ENCODE measurements at regions not wholly inside any gene's neighbourhood (a gene's known extent, or its start where the extent isn't known, plus 50 kb on each side); places are given as distances from the start of the nearest gene placed in this dataset.

DNA sequence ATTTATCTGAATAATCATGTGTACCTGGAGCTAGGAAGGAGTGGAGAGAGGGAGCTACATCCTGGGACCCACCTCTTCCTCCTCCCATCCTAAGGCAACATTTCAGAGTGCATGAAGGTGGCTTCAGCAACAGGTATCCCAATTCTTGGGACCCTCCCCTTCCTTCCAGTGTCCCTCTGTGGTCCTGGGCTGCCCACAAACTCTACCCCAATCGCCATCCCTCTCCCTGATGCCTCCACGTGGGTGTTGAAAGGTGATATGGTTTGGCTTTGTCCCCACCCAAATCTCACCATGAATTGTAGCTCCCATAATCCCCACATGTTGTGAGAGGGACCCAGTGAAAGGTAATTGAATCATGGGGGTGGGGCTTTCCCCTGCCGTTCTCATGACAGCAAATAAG, 121.4 kb downstream of the MED10 start:
- FAIRE-seq = no peak
- Histone ChIP-seq H3K9ac (ENCODE audit: low read length in 3 of 3) (no peak overlapping the region), H3K27me3 (ENCODE audit: control insufficient read depth, insufficient read depth, low read length) (no peaks in the 10 kb centered on the region), H3K27ac (ENCODE audit: low read depth in 2 of 2, low read length in 2 of 2) (no peak overlapping the region), H3K4me3 (ENCODE audit: low read length in 3 of 3) (no peak overlapping the region), H3K9me3 (ENCODE audit: control insufficient read depth in 2 of 3, insufficient read depth in 1 of 3, low read length in 3 of 3) (no peaks in the 10 kb centered on the region), H3K4me1 (ENCODE audit: control insufficient read depth in 2 of 3, insufficient read depth in 2 of 3, low read depth in 1 of 3, low read length in 3 of 3) (no peaks in the 10 kb centered on the region), H3K36me3 (ENCODE audit: control insufficient read depth in 2 of 3, insufficient read depth in 3 of 3, low read length in 3 of 3) (no peaks in the 10 kb centered on the region)
- intact Hi-C loops (cut with DNase I) = no loop called here
- TF ChIP-seq, protein P1, sequence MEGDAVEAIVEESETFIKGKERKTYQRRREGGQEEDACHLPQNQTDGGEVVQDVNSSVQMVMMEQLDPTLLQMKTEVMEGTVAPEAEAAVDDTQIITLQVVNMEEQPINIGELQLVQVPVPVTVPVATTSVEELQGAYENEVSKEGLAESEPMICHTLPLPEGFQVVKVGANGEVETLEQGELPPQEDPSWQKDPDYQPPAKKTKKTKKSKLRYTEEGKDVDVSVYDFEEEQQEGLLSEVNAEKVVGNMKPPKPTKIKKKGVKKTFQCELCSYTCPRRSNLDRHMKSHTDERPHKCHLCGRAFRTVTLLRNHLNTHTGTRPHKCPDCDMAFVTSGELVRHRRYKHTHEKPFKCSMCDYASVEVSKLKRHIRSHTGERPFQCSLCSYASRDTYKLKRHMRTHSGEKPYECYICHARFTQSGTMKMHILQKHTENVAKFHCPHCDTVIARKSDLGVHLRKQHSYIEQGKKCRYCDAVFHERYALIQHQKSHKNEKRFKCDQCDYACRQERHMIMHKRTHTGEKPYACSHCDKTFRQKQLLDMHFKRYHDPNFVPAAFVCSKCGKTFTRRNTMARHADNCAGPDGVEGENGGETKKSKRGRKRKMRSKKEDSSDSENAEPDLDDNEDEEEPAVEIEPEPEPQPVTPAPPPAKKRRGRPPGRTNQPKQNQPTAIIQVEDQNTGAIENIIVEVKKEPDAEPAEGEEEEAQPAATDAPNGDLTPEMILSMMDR (IDR thresholded peaks at IDR 0.05; ENCODE audit: borderline replicate concordance, extremely low read depth, insufficient read depth) = no peak
- no peak for DNase-seq

DNA sequence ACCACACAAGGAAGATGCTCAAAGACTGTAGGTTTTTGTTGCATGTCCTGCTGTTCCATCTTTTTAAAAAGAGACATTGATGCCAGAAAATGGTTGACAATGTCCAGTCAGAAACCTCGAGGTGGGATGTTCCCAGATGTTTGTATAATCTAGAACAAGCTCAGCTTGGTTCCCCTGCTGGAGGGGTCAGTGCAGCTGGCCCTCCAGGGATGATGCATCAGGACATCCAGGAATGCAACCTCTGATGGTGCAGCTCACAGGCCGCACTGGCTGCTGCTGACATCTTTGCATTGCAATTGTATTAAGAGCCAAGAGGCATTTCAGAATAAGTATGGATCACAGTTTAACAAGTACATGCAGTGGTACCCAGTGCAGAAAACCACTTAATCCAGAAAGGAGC, 122.4 kb downstream of the MED10 start:
- DNase-seq (no peak), FAIRE-seq (no peak)
- H3K36me3 ChIP-seq (ENCODE audit: control insufficient read depth in 2 of 3, insufficient read depth in 3 of 3, low read length in 3 of 3) = no peaks in the 10 kb centered on the region
- no peaks in the 10 kb centered on the region for H3K9me3 ChIP-seq (ENCODE audit: control insufficient read depth in 2 of 3, insufficient read depth in 1 of 3, low read length in 3 of 3)
- H3K27me3 ChIP-seq (ENCODE audit: control insufficient read depth, insufficient read depth, low read length) = no peaks in the 10 kb centered on the region
- TF ChIP-seq, protein P1 (IDR thresholded peaks at IDR 0.05; ENCODE audit: borderline replicate concordance, extremely low read depth, insufficient read depth) = no peak
- intact Hi-C loops (cut with DNase I) = no loop called here
- H3K4me1 ChIP-seq (ENCODE audit: control insufficient read depth in 2 of 3, insufficient read depth in 2 of 3, low read depth in 1 of 3, low read length in 3 of 3) = no peaks in the 10 kb centered on the region
- no peak overlapping the region for H3K4me3 ChIP-seq (ENCODE audit: low read length in 3 of 3)
- H3K27ac ChIP-seq (ENCODE audit: low read depth in 2 of 2, low read length in 2 of 2) = no peak overlapping the region
- H3K9ac ChIP-seq (ENCODE audit: low read length in 3 of 3) = no peak overlapping the region

DNA sequence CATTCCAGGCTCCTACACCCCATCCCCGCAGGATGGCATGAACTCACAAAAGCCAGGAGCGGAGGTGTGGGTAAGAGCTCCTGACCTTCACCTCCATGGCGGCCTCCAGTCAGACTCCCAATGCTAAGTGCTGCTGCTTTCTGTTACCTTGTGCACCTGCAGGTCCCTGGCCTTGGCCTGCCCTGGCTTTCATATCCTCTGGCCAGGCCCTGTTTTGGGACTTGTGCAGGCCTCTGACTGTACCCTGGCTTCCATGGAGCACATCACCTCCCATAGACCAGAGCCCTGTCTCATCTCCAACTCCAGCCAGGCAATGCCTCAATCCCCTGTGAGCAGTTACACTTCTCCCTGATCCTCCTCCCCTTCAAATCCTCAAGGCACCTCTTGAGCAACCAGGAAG, 124.5 kb downstream of the MED10 start:
- H3K36me3 ChIP-seq (ENCODE audit: control insufficient read depth in 2 of 3, insufficient read depth in 3 of 3, low read length in 3 of 3) = no peaks in the 10 kb centered on the region
- no peak for FAIRE-seq

DNA sequence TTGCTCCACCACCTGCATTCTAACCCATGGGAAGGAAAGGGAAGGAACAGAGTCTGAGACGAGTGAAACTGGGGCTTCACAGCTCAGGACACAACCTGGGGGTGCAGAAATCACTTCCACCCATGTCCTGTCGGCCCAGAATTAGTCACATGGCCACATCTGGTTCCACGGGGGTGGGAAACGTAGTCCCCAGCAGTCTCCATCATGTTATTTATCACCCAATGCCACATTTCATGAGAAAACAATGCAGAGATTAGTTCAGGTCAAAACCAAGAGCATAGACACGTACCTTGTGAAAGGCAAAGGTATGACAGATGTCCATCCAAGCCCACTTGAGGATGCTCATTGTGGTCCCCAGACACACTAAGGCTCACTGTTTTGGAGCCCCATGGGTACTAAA, 125.1 kb downstream of the MED10 start:
- H3K4me1 ChIP-seq (ENCODE audit: control insufficient read depth in 2 of 3, insufficient read depth in 2 of 3, low read depth in 1 of 3, low read length in 3 of 3) = no peaks in the 10 kb centered on the region
- no peak overlapping the region for H3K9ac ChIP-seq (ENCODE audit: low read length in 3 of 3)
- TF ChIP-seq, protein P1 (IDR thresholded peaks at IDR 0.05; ENCODE audit: borderline replicate concordance, extremely low read depth, insufficient read depth) = no peak
- no peak overlapping the region for H3K27ac ChIP-seq (ENCODE audit: low read depth in 2 of 2, low read length in 2 of 2)
- no peak for DNase-seq
- FAIRE-seq = no peak
- H3K4me3 ChIP-seq (ENCODE audit: low read length in 3 of 3) = no peak overlapping the region
- H3K36me3 ChIP-seq (ENCODE audit: control insufficient read depth in 2 of 3, insufficient read depth in 3 of 3, low read length in 3 of 3) = no peaks in the 10 kb centered on the region
- no peaks in the 10 kb centered on the region for H3K9me3 ChIP-seq (ENCODE audit: control insufficient read depth in 2 of 3, insufficient read depth in 1 of 3, low read length in 3 of 3)
- H3K27me3 ChIP-seq (ENCODE audit: control insufficient read depth, insufficient read depth, low read length) = no peaks in the 10 kb centered on the region
- intact Hi-C loops (cut with DNase I) = no loop called here

More for the DNA sequence above, 124.5 kb downstream of the MED10 start:
- intact Hi-C loops (cut with DNase I) = no loop called here
- Histone ChIP-seq H3K4me1 (ENCODE audit: control insufficient read depth in 2 of 3, insufficient read depth in 2 of 3, low read depth in 1 of 3, low read length in 3 of 3) (no peaks in the 10 kb centered on the region), H3K9ac (ENCODE audit: low read length in 3 of 3) (no peak overlapping the region), H3K4me3 (ENCODE audit: low read length in 3 of 3) (no peak overlapping the region), H3K27ac (ENCODE audit: low read depth in 2 of 2, low read length in 2 of 2) (no peak overlapping the region), H3K27me3 (ENCODE audit: control insufficient read depth, insufficient read depth, low read length) (no peaks in the 10 kb centered on the region), H3K9me3 (ENCODE audit: control insufficient read depth in 2 of 3, insufficient read depth in 1 of 3, low read length in 3 of 3) (no peaks in the 10 kb centered on the region)
- no peak for DNase-seq
- TF ChIP-seq, protein P1 (IDR thresholded peaks at IDR 0.05; ENCODE audit: borderline replicate concordance, extremely low read depth, insufficient read depth) = no peak
